GM13977 (cell line): ENCODE measurements at regions not wholly inside any gene's neighbourhood (a gene's known extent, or its start where the extent isn't known, plus 50 kb on each side); places are given as distances from the start of the nearest gene placed in this dataset.

Experiments used
- DNase-seq: peaks from one replicate; pipeline ENCODE4 v3.0.0; 2012; ENCODE audit warnings: low spot score
- CTCF ChIP-seq: IDR thresholded peaks from 2 replicates; pipeline ENCODE4 v1.5.1; 2012; ENCODE audit warnings: mild to moderate bottlenecking, control low read depth; ENCODE audit not compliant: insufficient read depth; ENCODE audit errors: extremely low read depth, missing control alignments
- in situ Hi-C: fragments of 300-500 bp; cut with MboI; formaldehyde crosslinking; loops from one replicate; pipeline ENCODE4 v1.12.0; 2022; ENCODE audit warnings: low sequenced_read_pairs, low pct_unique_long_range_greater_than_20kb, mixed read lengths, inconsistent platforms; ENCODE audit not compliant: unreplicated experiment

- no peak for TF ChIP-seq CTCF
- in situ Hi-C loops, result no loop called here
Observed at GRCh38 chr5:118545470-118545869, 442.9 kb downstream of the DTWD2 start.

DNA sequence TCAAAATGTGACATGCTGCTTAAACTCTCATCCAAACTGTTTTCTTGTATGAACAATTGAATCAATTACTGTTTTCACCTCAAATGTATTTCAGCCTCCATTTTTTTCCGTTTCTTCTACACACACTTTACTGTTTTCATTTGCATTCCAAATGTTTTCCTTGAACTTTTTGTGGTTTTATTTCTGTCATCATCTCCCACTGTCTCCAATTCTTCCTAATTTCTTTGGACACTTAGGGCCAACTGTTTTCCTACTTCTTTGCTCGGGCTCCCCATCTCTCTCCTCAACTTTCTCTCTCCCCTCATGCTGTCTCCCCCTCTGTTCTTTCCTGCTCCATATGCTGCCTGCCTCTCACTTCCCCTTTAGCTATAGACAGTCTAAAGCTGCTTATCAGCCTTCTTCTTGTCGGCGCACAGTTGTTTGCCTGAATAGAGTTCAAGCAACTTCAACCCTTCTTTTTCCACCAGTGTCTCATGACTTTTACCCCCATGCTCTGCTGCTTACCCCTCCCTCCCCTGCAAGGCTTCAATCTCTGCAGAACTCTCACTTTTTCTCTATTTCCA is 443.4 kb downstream of the DTWD2 start:
- in situ Hi-C loops, result no loop called here
- no peak for DNase-seq
- TF ChIP-seq CTCF, result no peak

More at GRCh38 chr5:118545470-118545869, 442.9 kb downstream of the DTWD2 start:
- no peak for DNase-seq

DNA sequence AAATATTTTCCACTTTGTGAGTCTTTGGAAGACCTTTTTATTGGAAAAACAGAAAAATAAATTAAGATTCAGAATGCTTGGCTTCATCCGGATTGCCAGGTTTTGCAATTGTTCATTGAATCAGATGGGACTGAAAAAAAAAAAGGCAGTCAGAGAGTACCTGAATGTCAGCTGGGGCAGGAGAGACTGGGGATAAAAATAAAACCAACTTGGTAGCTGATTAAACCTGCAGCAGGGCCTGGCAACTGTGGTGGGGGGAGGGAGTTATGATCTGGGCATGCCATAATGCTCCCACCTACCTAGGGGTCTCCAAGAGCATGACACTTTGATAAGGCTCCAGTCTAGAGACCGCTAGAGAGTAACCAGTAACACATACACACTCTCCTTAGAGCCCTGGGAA is 454.4 kb downstream of the DTWD2 start:
- in situ Hi-C loops, result no loop called here
- DNase-seq, result no peak
- TF ChIP-seq CTCF, result no peak

GRCh38 chr5:118533156-118533555 is 455.2 kb downstream of the DTWD2 start:
- in situ Hi-C loops, result no loop called here
- no peak for TF ChIP-seq CTCF
- DNase-seq, result no peak

- TF ChIP-seq CTCF, result no peak
- in situ Hi-C loops, result no loop called here
Observed at GRCh38 chr5:118531276-118531675, 457.1 kb downstream of the DTWD2 start.

GRCh38 chr5:118529361-118530144 is 458.8 kb downstream of the DTWD2 start:
- TF ChIP-seq CTCF, result no peak
- no peak for DNase-seq
- in situ Hi-C loops, result no loop called here

More at GRCh38 chr5:118531276-118531675, 457.1 kb downstream of the DTWD2 start:
- DNase-seq, result no peak
